ENCODE measurements at regions not wholly inside any gene's neighbourhood (a gene's known extent, or its start where the extent isn't known, plus 50 kb on each side); places are given as distances from the start of the nearest gene placed in this dataset.

DNA sequence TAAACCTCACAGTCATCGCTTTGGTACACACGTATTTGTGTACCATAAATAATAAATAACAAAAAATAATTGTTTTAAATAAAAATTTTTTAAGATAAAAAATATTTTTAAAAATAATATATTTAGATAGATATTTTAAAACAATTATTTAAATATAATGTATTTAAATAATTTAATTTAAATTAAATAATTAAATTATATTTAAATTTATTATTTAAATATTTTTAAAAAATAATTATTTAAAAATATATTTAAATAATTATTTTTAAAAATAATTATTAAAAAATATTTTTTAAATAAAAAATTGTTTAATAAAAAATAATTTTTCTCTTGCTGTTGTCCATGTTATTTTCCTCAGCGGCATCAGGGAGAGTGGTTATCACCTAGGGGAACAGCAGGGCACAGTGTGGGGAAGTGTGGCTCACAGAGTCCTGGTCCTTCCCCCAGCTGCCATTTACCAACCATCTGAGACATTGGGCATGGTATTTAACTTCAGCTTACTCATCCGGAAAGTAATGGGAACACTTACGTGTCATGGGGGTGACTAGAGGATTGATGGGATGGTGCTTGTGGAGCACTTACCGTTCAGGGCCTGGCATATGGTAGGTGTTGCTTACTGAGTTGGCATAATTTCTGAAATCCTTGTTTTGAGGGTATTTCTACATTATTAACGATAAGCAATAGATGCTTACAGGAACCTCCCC lies 92.9 kb upstream of the TSPAN2 start:
- TF ChIP-seq, protein P1, sequence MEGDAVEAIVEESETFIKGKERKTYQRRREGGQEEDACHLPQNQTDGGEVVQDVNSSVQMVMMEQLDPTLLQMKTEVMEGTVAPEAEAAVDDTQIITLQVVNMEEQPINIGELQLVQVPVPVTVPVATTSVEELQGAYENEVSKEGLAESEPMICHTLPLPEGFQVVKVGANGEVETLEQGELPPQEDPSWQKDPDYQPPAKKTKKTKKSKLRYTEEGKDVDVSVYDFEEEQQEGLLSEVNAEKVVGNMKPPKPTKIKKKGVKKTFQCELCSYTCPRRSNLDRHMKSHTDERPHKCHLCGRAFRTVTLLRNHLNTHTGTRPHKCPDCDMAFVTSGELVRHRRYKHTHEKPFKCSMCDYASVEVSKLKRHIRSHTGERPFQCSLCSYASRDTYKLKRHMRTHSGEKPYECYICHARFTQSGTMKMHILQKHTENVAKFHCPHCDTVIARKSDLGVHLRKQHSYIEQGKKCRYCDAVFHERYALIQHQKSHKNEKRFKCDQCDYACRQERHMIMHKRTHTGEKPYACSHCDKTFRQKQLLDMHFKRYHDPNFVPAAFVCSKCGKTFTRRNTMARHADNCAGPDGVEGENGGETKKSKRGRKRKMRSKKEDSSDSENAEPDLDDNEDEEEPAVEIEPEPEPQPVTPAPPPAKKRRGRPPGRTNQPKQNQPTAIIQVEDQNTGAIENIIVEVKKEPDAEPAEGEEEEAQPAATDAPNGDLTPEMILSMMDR (IDR thresholded peaks at IDR 0.05): no peak
- no peak for TF ChIP-seq EZH2 (IDR thresholded peaks at IDR 0.05; ENCODE audit: borderline replicate concordance, insufficient read depth, low read depth, low read length, poor library complexity, severe bottlenecking)

Measured in B cell (primary cell).